HG03460 (cell line): ENCODE measurements at regions not wholly inside any gene's neighbourhood (a gene's known extent, or its start where the extent isn't known, plus 50 kb on each side); places are given as distances from the start of the nearest gene placed in this dataset.
"Not testable (repeated sequence)": the region's sequence is repeated elsewhere in the genome, so short reads cannot be mapped to it uniquely, and the experiment has no call there.

ENCODE experiments used
- ATAC-seq: cut with Tn5 transposase; IDR thresholded peaks from one replicate; pipeline ENCODE4 v1.9.1; 2021; ENCODE audit not compliant: unreplicated experiment

- ATAC-seq: peak; percentile 92
Measured at GRCh38 chr5:162209005-162209605, 141.5 kb downstream of the GABRG2 start.

GRCh38 chr5:162214551-162214950 is 147.0 kb downstream of the GABRG2 start:
- ATAC-seq: no peak

- ATAC-seq: no peak
Measured at GRCh38 chr5:162217037-162217436, 149.5 kb downstream of the GABRG2 start.

GRCh38 chr5:162221910-162222309 is 154.3 kb downstream of the GABRG2 start:
- ATAC-seq: no peak

GRCh38 chr5:162227075-162227474 is 159.5 kb downstream of the GABRG2 start:
- ATAC-seq: no peak

- no peak for ATAC-seq
Measured at GRCh38 chr5:162230348-162230747, 162.8 kb downstream of the GABRG2 start.

GRCh38 chr5:162231522-162231921 is 163.9 kb downstream of the GABRG2 start:
- no peak for ATAC-seq

GRCh38 chr5:162240734-162241133 is 173.2 kb downstream of the GABRG2 start:
- no peak for ATAC-seq

- ATAC-seq: no peak
Measured at GRCh38 chr5:162242416-162242815, 174.8 kb downstream of the GABRG2 start.

- no peak for ATAC-seq
Measured at GRCh38 chr5:162243651-162244050, 176.1 kb downstream of the GABRG2 start.

- no peak for ATAC-seq
Measured at GRCh38 chr5:162248107-162248713, 180.6 kb downstream of the GABRG2 start.

- no peak for ATAC-seq
Measured at GRCh38 chr5:162256711-162257110, 189.1 kb downstream of the GABRG2 start.

GRCh38 chr5:162268694-162269481 is 201.3 kb downstream of the GABRG2 start:
- ATAC-seq: peak; percentile 83

GRCh38 chr5:162272417-162272816 is 204.8 kb downstream of the GABRG2 start:
- ATAC-seq: no peak

- ATAC-seq: no peak
Measured at GRCh38 chr5:162274679-162275078, 207.1 kb downstream of the GABRG2 start.

GRCh38 chr5:162275387-162275786 is 207.8 kb downstream of the GABRG2 start:
- not testable (repeated sequence) for ATAC-seq

GRCh38 chr5:162282191-162282590 is 214.6 kb downstream of the GABRG2 start:
- ATAC-seq: no peak

- no peak for ATAC-seq
Measured at GRCh38 chr5:162283609-162284008, 216.0 kb downstream of the GABRG2 start.

- ATAC-seq: peak; percentile 90
Measured at GRCh38 chr5:162288647-162289296, 221.2 kb downstream of the GABRG2 start.

- no peak for ATAC-seq
Measured at GRCh38 chr5:162289489-162289888, 221.9 kb downstream of the GABRG2 start.

GRCh38 chr5:162299793-162300192 is 232.2 kb downstream of the GABRG2 start:
- no peak for ATAC-seq

GRCh38 chr5:162301356-162301755 is 233.8 kb downstream of the GABRG2 start:
- ATAC-seq: no peak
